Ascending aorta (tissue), 2 donors: ENCODE measurements at regions not wholly inside any gene's neighbourhood (a gene's known extent, or its start where the extent isn't known, plus 50 kb on each side); places are given as distances from the start of the nearest gene placed in this dataset.

Source experiments
- DNase-seq, 2 donors: peaks; one replicate each; pipeline ENCODE4 v3.0.0-alpha.2; 2019; ENCODE audit warnings: low spot score in 2 of 2
- H3K27ac ChIP-seq, 2 donors: fragments of 200-600 bp; sonication (generic); one replicate each; pipeline ENCODE4 v1.5.1; 2016 to 2017; ENCODE audit warnings: mild to moderate bottlenecking in 1 of 2
- H3K27me3 ChIP-seq: fragments of 200-600 bp; sonication (generic); one replicate; pipeline ENCODE4 v1.5.1; 2017
- H3K36me3 ChIP-seq, 2 donors: fragments of 200-600 bp; sonication (generic); one replicate each; pipeline ENCODE4 v1.5.1; 2016
- H3K4me1 ChIP-seq, 2 donors: fragments of 200-600 bp; sonication (generic); one replicate each; pipeline ENCODE4 v1.5.1; 2016 to 2017; ENCODE audit warnings: mild to moderate bottlenecking in 1 of 2
- H3K4me3 ChIP-seq, 2 donors: fragments of 200-600 bp; sonication (generic); one replicate each; pipeline ENCODE4 v1.5.1; 2016 to 2017; ENCODE audit warnings: mild to moderate bottlenecking in 1 of 2
- H3K9me3 ChIP-seq, 2 donors: fragments of 200-600 bp; sonication (generic); one replicate each; pipeline ENCODE4 v1.5.1; 2016
- intact Hi-C: fragments of 100-400 bp; cut with DNase I; formaldehyde crosslinking; loops from one replicate; pipeline ENCODE4 v1.15.1; 2023
- TF ChIP-seq, protein P1 (sequence below), 3 experiments: fragments of 200-600 bp in 2 of 3; fragments of 450-650 bp in 1 of 3; sonication (generic) in 2 of 3; IDR thresholded peaks; one replicate each; pipeline ENCODE4 v1.5.1; 2016 to 2019; ENCODE audit warnings: antibody characterized with exemption in 3 of 3, mild to moderate bottlenecking in 1 of 3, moderate library complexity in 1 of 3

DNA sequence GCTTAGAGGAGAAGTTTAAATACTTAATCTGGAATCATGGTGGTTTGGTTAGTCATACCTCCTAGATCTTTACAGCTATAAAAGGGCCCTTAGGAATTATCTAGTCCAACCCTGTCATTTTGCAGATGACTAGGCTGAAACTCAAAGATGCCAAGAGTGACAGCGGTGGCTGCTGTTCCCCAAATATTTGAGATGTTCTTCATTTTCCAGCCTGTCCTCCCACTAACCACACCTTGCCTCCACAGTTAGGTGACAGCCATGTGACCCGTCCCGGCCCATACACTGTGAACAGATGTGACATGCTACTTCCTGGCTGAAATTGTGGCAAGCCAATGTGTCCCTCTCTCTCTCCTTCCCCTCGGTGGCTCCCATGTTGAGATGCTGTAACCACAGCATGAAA is 225.5 kb upstream of the IPO5 start:
- no peak overlapping the region for H3K4me3 ChIP-seq
- no peaks in the 10 kb centered on the region for H3K27me3 ChIP-seq
- no peak for DNase-seq
- TF ChIP-seq, protein P1, sequence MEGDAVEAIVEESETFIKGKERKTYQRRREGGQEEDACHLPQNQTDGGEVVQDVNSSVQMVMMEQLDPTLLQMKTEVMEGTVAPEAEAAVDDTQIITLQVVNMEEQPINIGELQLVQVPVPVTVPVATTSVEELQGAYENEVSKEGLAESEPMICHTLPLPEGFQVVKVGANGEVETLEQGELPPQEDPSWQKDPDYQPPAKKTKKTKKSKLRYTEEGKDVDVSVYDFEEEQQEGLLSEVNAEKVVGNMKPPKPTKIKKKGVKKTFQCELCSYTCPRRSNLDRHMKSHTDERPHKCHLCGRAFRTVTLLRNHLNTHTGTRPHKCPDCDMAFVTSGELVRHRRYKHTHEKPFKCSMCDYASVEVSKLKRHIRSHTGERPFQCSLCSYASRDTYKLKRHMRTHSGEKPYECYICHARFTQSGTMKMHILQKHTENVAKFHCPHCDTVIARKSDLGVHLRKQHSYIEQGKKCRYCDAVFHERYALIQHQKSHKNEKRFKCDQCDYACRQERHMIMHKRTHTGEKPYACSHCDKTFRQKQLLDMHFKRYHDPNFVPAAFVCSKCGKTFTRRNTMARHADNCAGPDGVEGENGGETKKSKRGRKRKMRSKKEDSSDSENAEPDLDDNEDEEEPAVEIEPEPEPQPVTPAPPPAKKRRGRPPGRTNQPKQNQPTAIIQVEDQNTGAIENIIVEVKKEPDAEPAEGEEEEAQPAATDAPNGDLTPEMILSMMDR (IDR thresholded peaks at IDR 0.05) = no peak
- H3K36me3 ChIP-seq = no peaks in the 10 kb centered on the region
- H3K4me1 ChIP-seq = peaks cover 0 to 20% of the 10 kb centered on the region in 2 donors
- H3K9me3 ChIP-seq = no peaks in the 10 kb centered on the region
- H3K27ac ChIP-seq = peak overlapping the region; percentile 45 to 59
- intact Hi-C loops = loop anchor here (10.0 kb wide), 2 partner anchors 57 to 293 kb away; partner anchors contain the start of gene RAP2A

- no peak overlapping the region for H3K4me3 ChIP-seq
- TF ChIP-seq, protein P1 (IDR thresholded peaks at IDR 0.05) = no peak
- H3K27ac ChIP-seq = no peak overlapping the region
- H3K9me3 ChIP-seq = no peaks in the 10 kb centered on the region
- no peak for DNase-seq
- H3K36me3 ChIP-seq = no peaks in the 10 kb centered on the region
- intact Hi-C loops = no loop called here
- no peaks in the 10 kb centered on the region for H3K4me1 ChIP-seq
- H3K27me3 ChIP-seq = no peaks in the 10 kb centered on the region
Observed at GRCh38 chr13:97736436-97736835, 217.0 kb upstream of the IPO5 start.

DNA sequence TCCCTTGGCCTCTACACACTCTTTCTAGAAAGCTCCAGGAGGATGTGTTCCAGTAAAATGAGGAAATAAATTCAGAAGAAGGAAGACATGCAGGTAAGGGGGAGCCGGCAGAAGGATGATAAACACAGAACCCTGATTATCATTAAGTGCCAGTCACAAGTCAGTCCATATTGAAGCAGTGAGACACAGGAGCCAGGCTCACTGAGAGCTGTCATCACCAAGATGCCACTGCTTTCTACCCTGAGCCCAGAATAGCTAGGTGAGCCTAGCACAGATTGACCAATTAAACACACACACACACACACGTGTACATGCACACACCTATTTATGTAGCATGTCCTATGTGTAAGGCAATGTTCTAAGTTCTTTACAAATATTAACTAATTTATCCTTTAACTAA is 211.4 kb upstream of the IPO5 start:
- Histone ChIP-seq H3K36me3 (no peaks in the 10 kb centered on the region), H3K27me3 (no peaks in the 10 kb centered on the region), H3K27ac (no peak overlapping the region), H3K9me3 (no peaks in the 10 kb centered on the region), H3K4me1 (peaks cover 0 to 8% of the 10 kb centered on the region in 2 donors), H3K4me3 (no peak overlapping the region)
- intact Hi-C loops = no loop called here
- TF ChIP-seq, protein P1 (IDR thresholded peaks at IDR 0.05) = no peak
- DNase-seq = no peak

GRCh38 chr13:97743938-97744337 is 209.5 kb upstream of the IPO5 start:
- intact Hi-C loops = no loop called here

GRCh38 chr13:97746649-97747048 is 206.8 kb upstream of the IPO5 start:
- Histone ChIP-seq H3K27ac (no peak overlapping the region), H3K36me3 (no peaks in the 10 kb centered on the region), H3K27me3 (no peaks in the 10 kb centered on the region), H3K9me3 (no peaks in the 10 kb centered on the region), H3K4me1 (peaks cover 0 to 11% of the 10 kb centered on the region in 2 donors), H3K4me3 (no peak overlapping the region)
- DNase-seq = no peak
- TF ChIP-seq, protein P1 (IDR thresholded peaks at IDR 0.05) = no peak
- intact Hi-C loops = no loop called here

More at GRCh38 chr13:97743938-97744337, 209.5 kb upstream of the IPO5 start:
- H3K36me3 ChIP-seq = no peaks in the 10 kb centered on the region
- peaks cover 0 to 8% of the 10 kb centered on the region in 2 donors for H3K4me1 ChIP-seq
- H3K4me3 ChIP-seq = no peak overlapping the region
- DNase-seq = no peak
- H3K27ac ChIP-seq = no peak overlapping the region
- no peaks in the 10 kb centered on the region for H3K27me3 ChIP-seq
- no peaks in the 10 kb centered on the region for H3K9me3 ChIP-seq
- TF ChIP-seq, protein P1 (IDR thresholded peaks at IDR 0.05) = no peak

- H3K27ac ChIP-seq = no peak overlapping the region
- DNase-seq = no peak
- H3K4me3 ChIP-seq = no peak overlapping the region
- no peaks in the 10 kb centered on the region for H3K36me3 ChIP-seq
- peaks cover 0 to 5% of the 10 kb centered on the region in 2 donors for H3K4me1 ChIP-seq
- no peaks in the 10 kb centered on the region for H3K27me3 ChIP-seq
- intact Hi-C loops = no loop called here
- no peaks in the 10 kb centered on the region for H3K9me3 ChIP-seq
- TF ChIP-seq, protein P1 (IDR thresholded peaks at IDR 0.05) = no peak
Observed at GRCh38 chr13:97749174-97749573, 204.3 kb upstream of the IPO5 start.
